HCT116 (cell line): ENCODE measurements at regions not wholly inside any gene's neighbourhood (a gene's known extent, or its start where the extent isn't known, plus 50 kb on each side); places are given as distances from the start of the nearest gene placed in this dataset.

Experiments used
- EZH2phosphoT487 ChIP-seq: fragments of 200-600 bp; IDR thresholded peaks from 2 replicates; pipeline ENCODE4 v1.6.1; 2018; ENCODE audit warnings: antibody characterized with exemption, borderline replicate concordance
- POLR2A ChIP-seq: IDR thresholded peaks from 2 replicates; pipeline ENCODE4 v1.7.0; 2011; ENCODE audit warnings: borderline replicate concordance; ENCODE audit not compliant: insufficient read depth, insufficient read length; ENCODE audit errors: extremely low read depth
- POLR2AphosphoS5 ChIP-seq: IDR thresholded peaks from 2 replicates; pipeline ENCODE4 v1.6.1; 2011; ENCODE audit warnings: mild to moderate bottlenecking, low read depth, low read length, moderate library complexity
- RAD21 ChIP-seq: IDR thresholded peaks from 2 replicates; pipeline ENCODE4 v1.6.1; 2012; ENCODE audit warnings: low read depth, mild to moderate bottlenecking
- REST ChIP-seq: IDR thresholded peaks from 2 replicates; pipeline ENCODE4 v1.6.1; 2012; ENCODE audit warnings: low read depth
- YY1 ChIP-seq: IDR thresholded peaks from 2 replicates; pipeline ENCODE4 v1.6.1; 2011; ENCODE audit warnings: low read length, low read depth, moderate library complexity, mild to moderate bottlenecking; ENCODE audit not compliant: insufficient replicate concordance; ENCODE audit errors: extremely low read depth
- ZNF274 ChIP-seq: fragments of 200-500 bp; sonication (Bioruptor generic); IDR thresholded peaks from 2 replicates; pipeline ENCODE4 v1.6.1; 2014; ENCODE audit warnings: mild to moderate bottlenecking, low read depth, low read length, inconsistent platforms
- TF ChIP-seq, protein P1 (sequence below), 3 experiments: fragments of 200-600 bp in 1 of 3; sonication (generic) in 1 of 3; IDR thresholded peaks in 2 of 3; conservative IDR thresholded peaks in 1 of 3; 2 replicates each; pipeline ENCODE4 v1.5.1; 2012 to 2017; ENCODE audit warnings: low read depth in 2 of 3, low read length in 2 of 3, antibody characterized with exemption in 1 of 3, borderline replicate concordance in 1 of 3, control low read depth in 1 of 3, mild to moderate bottlenecking in 1 of 3, mixed read lengths in 1 of 3, mixed run types in 1 of 3, moderate library complexity in 1 of 3; ENCODE audit not compliant: insufficient read depth in 1 of 3

- no peak for TF ChIP-seq POLR2AphosphoS5
- no peak for TF ChIP-seq REST
- no peak for TF ChIP-seq EZH2phosphoT487
- TF ChIP-seq ZNF274: no peak
- TF ChIP-seq RAD21: no peak
- TF ChIP-seq, protein P1, sequence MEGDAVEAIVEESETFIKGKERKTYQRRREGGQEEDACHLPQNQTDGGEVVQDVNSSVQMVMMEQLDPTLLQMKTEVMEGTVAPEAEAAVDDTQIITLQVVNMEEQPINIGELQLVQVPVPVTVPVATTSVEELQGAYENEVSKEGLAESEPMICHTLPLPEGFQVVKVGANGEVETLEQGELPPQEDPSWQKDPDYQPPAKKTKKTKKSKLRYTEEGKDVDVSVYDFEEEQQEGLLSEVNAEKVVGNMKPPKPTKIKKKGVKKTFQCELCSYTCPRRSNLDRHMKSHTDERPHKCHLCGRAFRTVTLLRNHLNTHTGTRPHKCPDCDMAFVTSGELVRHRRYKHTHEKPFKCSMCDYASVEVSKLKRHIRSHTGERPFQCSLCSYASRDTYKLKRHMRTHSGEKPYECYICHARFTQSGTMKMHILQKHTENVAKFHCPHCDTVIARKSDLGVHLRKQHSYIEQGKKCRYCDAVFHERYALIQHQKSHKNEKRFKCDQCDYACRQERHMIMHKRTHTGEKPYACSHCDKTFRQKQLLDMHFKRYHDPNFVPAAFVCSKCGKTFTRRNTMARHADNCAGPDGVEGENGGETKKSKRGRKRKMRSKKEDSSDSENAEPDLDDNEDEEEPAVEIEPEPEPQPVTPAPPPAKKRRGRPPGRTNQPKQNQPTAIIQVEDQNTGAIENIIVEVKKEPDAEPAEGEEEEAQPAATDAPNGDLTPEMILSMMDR (IDR thresholded peaks at IDR 0.05 in 2 of 3, conservative IDR thresholded peaks at IDR 0.05 in 1 of 3; ENCODE audit: borderline replicate concordance in 1 of 3, insufficient read depth in 1 of 3, low read depth in 2 of 3, low read length in 2 of 3): no peak
- TF ChIP-seq YY1: no peak
- no peak for TF ChIP-seq POLR2A
Measured at GRCh38 chr11:27557226-27557625, 50.7 kb upstream of the LIN7C start.
